Esophagus muscularis mucosa (tissue), 3 donors: ENCODE measurements at regions not wholly inside any gene's neighbourhood (a gene's known extent, or its start where the extent isn't known, plus 50 kb on each side); places are given as distances from the start of the nearest gene placed in this dataset.

Experiments used
- POLR2A ChIP-seq: fragments of 450-650 bp; IDR thresholded peaks from one replicate; pipeline ENCODE4 v1.6.1; 2017; ENCODE audit warnings: antibody characterized with exemption, moderate library complexity, mild to moderate bottlenecking, low read depth
- TF ChIP-seq, protein P1 (sequence below), 3 experiments: fragments of 200-600 bp in 2 of 3; fragments of 450-650 bp in 1 of 3; sonication (generic) in 2 of 3; IDR thresholded peaks; one replicate each; pipeline ENCODE4 v1.5.1; 2017 to 2019; ENCODE audit warnings: antibody characterized with exemption in 3 of 3, mild to moderate bottlenecking in 2 of 3, moderate library complexity in 1 of 3

DNA sequence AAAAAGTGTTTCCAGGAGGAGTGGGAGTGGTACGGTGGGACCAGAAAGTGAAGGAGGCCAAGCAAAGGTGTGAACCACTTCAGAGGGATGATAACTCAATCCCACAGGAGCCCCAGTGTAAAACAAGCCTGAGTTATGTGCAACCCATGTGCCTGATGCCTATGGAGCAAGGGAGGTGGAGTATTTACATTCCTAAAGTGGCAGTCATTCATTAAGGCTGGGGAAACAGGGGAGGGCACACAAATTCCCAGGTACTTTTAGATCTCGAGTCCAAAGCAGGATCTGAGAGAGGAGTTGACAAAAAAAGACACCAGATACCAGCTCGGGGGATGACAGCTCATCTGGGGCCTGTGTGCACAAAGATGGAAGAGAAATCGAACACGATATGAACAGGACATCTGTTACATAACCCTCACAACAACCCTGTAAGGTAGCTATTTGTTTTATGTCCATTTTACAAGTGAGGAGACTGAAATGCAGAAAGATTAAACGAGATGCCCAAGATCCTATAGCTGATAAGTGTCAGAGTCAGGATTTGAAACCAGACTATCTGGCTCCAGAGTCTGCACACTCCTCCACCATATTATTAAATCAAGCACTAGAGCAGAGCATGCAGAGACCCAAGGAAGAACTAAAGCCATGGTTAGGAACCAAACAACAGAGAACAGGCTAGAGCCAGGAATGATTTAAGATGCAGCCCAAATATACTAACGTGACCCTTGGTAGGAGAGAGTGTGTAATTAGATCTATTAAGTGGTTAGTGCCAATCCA, 91.9 kb upstream of the MAPK10 start:
- TF ChIP-seq, protein P1, sequence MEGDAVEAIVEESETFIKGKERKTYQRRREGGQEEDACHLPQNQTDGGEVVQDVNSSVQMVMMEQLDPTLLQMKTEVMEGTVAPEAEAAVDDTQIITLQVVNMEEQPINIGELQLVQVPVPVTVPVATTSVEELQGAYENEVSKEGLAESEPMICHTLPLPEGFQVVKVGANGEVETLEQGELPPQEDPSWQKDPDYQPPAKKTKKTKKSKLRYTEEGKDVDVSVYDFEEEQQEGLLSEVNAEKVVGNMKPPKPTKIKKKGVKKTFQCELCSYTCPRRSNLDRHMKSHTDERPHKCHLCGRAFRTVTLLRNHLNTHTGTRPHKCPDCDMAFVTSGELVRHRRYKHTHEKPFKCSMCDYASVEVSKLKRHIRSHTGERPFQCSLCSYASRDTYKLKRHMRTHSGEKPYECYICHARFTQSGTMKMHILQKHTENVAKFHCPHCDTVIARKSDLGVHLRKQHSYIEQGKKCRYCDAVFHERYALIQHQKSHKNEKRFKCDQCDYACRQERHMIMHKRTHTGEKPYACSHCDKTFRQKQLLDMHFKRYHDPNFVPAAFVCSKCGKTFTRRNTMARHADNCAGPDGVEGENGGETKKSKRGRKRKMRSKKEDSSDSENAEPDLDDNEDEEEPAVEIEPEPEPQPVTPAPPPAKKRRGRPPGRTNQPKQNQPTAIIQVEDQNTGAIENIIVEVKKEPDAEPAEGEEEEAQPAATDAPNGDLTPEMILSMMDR (IDR thresholded peaks at IDR 0.05) = no peak
- no peak for TF ChIP-seq POLR2A
